HG02852 (cell line): ENCODE measurements at regions not wholly inside any gene's neighbourhood (a gene's known extent, or its start where the extent isn't known, plus 50 kb on each side); places are given as distances from the start of the nearest gene placed in this dataset.

Source experiments
- ATAC-seq: cut with Tn5 transposase; IDR thresholded peaks from one replicate; pipeline ENCODE4 v1.9.1; 2021; ENCODE audit warnings: mild to moderate bottlenecking, moderate library complexity; ENCODE audit not compliant: unreplicated experiment

DNA sequence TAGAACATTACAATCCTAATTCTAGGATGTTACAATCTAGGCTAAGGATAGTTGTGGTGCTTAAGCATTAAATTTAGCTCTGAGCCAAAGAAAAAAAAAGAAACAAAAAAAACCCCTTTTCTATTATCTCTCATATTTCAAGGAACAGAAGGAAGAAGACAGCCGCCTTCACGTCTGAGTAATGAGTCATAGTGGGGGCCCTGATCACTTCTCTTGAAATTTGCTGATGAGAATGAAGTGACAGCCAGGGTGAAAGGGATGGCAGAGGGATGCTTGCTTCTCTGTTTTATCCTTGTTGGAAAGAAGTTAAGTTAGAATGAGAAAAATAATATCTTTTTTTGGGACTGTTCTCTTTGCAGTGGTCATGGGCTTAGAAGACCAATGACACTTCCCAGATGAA, 82.6 kb upstream of the MPHOSPH6 start:
- no peak for ATAC-seq

DNA sequence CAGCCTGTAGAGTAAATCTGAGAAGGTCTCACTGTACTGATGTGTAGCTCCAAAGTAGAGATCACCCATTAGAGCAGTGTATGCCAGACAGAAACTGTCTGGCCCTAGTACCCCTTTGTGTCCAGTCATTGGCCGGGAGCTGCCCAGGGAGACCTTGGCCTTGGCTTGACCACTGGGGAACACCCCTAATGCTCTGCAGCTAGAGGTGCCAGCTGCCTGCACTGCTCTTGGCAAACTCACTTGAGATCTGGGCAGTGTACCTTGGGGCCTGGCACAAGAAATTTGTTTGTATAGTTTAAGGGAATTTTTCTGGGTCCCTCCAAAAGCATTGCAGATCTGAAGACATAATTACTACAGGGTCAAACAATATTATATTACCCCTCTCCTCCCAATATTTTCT, 78.7 kb upstream of the MPHOSPH6 start:
- no peak for ATAC-seq

DNA sequence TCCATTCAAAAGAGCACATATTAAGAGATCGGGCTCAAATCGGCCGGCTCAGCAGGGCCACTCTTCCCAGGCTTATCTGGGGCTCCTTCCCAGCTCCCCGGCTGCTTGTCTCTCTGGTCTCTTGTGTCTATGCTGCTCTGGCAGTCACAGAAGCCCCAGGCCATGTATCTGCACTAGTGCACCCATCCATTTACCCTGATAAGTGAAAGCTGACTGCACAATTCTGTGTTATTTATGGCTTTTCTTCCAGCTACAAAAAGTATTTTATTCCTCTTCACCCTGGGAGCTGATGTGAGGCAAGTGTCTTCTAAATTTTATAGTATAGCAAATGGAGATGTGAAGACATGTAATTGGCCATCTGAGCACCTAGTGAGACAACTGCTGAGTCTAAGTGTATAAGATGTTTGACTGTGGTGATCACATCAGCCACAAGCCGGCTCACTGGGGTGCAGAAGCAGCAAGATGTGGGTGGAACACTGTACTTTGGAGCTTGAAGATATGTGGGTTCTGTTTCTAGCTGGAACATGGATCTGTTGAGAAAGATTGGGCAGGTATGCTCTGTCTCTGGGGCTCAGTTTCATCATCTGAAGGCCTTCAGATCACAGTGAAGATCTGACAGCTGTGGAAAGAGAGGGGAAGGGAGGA, 78.1 kb upstream of the MPHOSPH6 start:
- no peak for ATAC-seq

DNA sequence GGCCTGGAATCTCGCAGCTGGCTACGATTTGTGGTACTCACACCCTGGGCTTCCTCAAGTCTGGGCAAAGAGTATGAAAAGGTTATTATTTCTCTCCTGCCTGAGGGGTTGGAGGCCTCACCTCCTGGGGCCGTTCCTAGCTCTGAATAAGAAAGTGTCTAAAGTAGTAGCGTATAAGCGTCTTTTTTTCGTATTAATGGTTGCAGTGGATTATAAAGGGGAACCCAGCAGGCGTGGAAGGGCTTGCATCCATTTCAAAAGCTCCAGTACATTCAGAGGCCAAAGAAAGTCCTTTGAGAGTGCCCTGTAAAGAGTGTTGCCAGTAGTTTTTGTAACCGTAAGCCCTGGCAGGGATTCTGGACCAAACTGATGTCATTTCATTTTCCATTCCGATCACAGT, 72.2 kb upstream of the MPHOSPH6 start:
- ATAC-seq, result no peak

DNA sequence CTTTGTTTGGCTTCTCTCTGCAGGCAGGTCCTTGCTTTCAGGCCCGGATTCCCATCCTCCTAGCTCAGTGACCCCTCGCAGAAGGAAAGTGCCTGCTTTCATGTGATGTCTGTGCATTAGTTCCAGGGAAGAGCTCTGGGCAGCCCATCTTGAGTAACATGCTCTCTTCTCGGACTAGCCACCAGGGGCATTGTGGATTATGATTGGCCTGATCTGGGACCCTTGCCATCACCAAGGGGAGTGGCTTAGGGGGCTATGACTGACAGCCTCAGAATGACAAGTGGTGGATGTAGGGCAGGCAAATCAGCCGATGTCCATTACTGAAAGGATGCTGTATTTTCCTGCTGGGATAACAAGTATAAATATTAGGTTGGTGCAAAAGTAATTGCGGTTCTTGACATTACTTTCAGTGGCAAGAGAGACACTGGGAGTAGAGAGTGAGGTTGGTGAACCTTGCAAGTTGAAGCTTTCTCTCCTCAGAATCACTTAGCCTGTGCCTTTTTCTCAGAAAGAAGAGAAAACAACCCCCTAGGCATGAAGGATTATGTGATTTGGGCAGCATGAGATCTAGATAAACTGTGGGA, 71.5 kb upstream of the MPHOSPH6 start:
- no peak for ATAC-seq

DNA sequence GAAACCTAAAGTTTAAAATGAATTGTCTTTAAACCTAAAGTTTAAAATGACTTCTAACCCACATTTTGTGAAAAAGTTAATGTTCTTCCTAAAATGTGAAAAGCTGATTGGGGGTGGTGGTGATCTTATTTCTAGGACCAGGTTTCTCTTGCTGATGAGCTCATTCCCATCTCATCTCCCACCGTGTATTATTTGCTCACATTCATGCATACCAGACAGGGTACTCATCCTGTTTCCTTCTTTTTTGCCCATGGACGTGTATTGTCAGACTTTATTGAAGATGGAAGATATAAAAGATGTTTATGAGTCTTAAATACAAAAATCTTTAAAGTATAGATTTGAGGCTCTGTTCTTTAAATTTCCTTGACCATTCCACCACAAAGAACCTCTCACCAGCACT, 70.1 kb upstream of the MPHOSPH6 start:
- no peak for ATAC-seq

DNA sequence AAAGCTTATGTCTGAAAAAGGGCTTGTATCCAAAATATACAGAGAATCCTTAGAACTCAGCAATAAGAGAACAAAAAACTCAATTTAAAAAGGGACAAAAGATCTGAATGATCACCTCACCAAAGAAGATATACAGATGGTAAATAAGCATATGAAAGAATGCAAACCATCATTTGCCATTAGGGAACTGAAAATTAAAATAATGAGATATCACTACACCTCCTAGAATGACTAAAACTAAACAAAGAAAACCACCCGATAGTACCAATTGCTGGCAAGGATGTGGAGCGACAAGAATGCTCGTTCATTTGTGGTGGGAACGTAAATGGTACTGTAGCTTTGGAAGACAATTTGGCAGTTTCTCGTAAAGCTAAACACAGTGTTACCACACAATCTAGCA, 66.9 kb upstream of the MPHOSPH6 start:
- ATAC-seq, result no peak

DNA sequence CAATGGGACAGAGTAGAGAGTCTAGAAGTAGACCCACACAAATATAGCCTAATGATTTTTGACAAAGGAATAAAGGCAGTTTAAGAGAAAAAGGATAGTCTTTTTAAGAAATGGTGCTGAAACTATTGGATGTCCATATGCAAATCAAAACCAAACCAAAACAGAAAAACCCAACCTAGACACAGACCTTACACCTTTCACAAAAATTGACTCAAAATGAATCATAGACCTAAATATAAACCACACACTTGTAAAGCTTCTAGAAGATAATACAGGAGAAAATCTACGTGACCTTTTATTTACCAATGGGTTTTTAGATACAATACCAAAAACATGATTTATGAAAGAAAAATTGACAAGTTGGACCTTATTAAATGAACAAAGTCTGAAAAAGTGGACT, 66.4 kb upstream of the MPHOSPH6 start:
- no peak for ATAC-seq

DNA sequence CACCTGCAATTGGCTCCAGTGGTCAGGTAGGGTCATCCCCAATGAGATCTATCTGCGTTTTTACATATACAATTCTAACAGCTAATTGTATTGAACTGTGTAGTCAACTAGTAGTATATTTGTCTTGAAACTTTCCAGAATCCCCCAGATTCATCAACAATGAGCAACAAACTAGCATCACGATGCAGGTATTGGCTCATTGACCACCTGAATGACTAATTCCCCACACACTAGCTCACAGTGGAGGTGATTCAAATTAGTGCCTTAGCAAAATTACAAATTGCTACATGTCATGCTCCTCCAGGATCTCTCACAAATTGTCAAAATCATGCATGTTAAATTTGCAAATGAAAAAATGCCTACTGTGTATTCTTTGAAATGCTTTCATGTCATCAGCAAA, 62.8 kb upstream of the MPHOSPH6 start:
- no peak for ATAC-seq

DNA sequence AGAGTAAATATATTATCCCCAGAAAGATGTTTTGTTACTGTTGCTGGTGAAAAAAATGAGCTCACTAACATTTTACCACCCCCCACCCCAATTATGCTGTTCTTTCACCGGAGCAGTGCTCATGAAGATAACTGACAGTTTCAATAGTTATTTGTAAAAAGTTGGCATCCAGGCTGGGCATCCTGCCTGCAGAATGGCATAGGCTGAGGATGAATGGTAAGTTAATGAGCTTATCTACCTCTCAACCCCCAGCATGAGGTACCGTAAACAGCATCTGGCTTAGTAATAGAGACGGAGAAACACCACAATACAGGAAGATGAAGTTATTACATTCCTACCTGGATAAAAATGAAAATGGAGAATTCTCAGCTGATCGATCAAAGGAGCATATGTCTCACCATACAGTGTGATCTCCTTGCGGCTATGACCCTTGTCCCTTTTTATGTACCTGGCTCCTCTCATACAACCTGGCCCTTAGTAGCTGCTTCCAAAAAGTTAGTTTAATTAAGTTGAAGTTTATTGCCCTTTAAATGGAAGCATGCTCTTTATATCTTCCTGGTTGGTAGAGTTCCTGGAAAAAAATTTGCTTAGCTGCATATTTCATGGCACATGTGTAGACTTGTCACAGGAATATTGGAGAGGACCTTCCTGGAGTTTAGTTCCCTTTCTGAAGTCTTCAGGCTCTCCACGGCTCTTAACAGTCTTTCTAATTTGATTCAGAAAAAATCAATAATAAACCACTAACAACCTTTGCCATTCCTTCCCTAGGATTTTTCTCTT, 61.2 kb upstream of the MPHOSPH6 start:
- no peak for ATAC-seq

DNA sequence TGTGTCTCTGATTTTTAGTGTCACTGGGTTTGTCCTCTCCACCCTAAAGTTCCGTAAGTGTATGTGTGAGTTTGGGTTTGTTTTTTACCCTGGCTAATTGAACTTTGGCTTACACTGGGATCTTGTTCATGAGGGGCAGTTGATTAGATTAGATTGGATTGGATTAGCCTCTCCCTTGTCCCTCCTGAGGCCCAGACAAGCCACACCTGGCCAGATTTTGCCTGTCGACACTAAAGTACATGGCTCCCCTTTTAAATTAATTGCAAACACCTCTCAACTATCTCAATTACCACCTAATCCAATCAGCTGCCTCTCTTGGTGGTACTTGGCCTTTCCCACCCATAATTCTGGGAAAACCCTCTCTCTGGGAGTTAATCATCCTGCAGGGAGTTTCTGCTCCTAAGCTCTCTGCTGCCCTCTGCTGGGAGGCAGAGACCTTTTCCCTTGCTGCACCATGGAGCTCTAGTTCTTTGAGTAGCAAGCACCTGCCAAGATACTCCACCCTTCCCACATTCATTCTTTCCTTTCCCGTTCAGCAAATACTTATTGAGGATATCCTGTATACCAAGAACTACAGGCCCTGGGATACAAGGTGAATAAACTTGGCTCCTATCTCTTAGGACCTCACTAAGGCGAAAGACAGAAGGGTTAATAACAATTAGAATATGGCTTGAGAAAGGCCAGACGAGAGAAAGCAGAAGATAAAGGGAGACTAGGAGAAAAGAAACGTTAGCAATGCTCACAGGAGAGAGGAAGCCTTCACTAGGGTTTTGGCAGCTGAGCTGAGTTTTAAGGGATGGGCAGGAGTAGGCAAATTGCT, 60.0 kb upstream of the MPHOSPH6 start:
- no peak for ATAC-seq

DNA sequence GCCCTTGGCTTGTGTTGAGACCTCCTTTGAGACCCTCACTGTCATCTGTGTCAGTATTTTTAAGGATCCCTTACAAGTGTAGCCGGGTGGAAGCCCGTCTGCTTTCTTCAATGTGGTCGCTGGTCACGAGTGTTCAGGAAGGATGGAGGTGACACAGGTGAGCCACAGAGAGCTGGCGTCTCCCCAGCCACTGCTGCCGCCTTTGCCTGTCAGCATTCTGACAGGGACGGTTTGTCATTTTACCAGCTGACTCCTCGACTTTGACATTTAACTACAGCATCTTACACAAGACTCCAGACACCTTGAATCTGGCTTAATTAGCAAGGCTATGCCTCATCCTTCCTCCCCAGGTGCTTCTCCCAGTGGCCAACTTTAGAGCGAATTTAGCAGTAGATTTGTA, 56.3 kb upstream of the MPHOSPH6 start:
- ATAC-seq, result no peak

DNA sequence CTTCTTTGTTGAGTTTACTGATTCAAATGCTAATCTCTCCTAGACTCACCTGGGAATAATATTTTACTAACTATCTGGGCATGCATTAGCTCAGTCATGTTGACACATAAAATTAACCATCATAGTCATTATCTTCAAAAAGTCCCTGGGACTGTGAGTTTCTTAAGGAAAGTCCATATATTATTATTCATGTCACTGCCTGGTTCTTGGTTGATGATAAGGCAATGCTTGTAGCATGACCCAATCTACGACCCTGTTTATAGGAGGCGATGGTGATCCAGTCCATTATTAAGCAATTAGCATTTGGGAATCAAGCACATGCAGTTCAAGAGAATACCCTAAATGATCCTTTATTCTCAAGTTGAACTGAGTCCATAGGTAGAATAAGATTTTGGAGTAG, 54.8 kb upstream of the MPHOSPH6 start:
- no peak for ATAC-seq

DNA sequence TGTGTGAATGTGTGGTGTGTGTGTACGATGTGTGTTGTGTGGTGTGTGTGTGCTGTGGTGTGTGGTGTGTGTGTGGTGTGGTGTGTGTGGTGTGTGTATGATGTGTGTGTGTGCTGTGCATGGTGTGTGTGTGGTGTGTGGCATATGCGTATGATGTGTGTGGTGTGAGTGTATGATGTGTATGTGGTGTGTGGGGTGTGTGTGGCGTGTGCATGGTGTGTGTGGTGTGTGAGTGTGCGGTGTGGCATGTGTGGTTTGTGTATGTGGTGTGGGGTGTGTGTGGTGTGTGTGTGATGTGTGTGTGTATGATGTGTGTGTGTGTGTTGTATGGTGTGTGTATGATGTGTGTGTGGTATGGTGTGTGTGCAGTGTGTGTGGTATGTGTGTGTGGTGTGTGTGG, 50.5 kb upstream of the MPHOSPH6 start:
- no peak for ATAC-seq
